HEK293 (cell line): ENCODE measurements at regions not wholly inside any gene's neighbourhood (a gene's known extent, or its start where the extent isn't known, plus 50 kb on each side); places are given as distances from the start of the nearest gene placed in this dataset.
A peak's percentile ranks its signal among the peaks of the same experiment; 100 is the strongest.

Source experiments
- CTCF ChIA-PET: fragments of 350-600 bp; formaldehyde crosslinking; extraction: SDS; loops from one replicate; lab custom pipeline; 2021; ENCODE audit warnings: antibody characterized with exemption; lab: Yijun Ruan, JAX
- POLR2A ChIA-PET: fragments of 300-600 bp; formaldehyde crosslinking; extraction: SDS; loops from one replicate; lab custom pipeline; 2020; ENCODE audit warnings: antibody characterized with exemption, inconsistent platforms; lab: Yijun Ruan, JAX
- H3K27ac ChIP-seq: fragments of 200-500 bp; sonication (Bioruptor generic); 2 replicates; pipeline ENCODE4 v1.5.1; 2014; ENCODE audit warnings: low read depth, low read length, control low read depth, inconsistent platforms; ENCODE audit errors: extremely low read depth
- H3K36me3 ChIP-seq, 2 experiments: fragments of 200-500 bp in 1 of 2; sonication (Bioruptor generic) in 1 of 2; 1 replicate in 1 of 2; 2 replicates in 1 of 2; pipeline ENCODE4 v1.5.1; 2014 to 2017; ENCODE audit warnings: inconsistent platforms in 2 of 2, low read length in 2 of 2; ENCODE audit not compliant: control insufficient read depth in 2 of 2, insufficient read depth in 1 of 2
- H3K4me1 ChIP-seq: fragments of 200-500 bp; sonication (Bioruptor generic); 2 replicates; pipeline ENCODE4 v1.5.1; 2014; ENCODE audit warnings: mild to moderate bottlenecking, low read length, inconsistent platforms; ENCODE audit not compliant: control insufficient read depth, insufficient read depth
- H3K4me3 ChIP-seq: 2 replicates; pipeline ENCODE4 v1.5.1; 2011; ENCODE audit warnings: low read depth, mild to moderate bottlenecking, control low read depth, low read length, moderate library complexity
- H3K9me3 ChIP-seq: fragments of 200-500 bp; sonication (Bioruptor generic); 2 replicates; pipeline ENCODE4 v1.5.1; 2014; ENCODE audit warnings: low read depth, low read length, inconsistent platforms; ENCODE audit not compliant: control insufficient read depth, insufficient read depth
- BCL11B ChIP-seq: fragments of 450-650 bp; formaldehyde crosslinking; IDR thresholded peaks from 2 replicates; pipeline ENCODE4 v1.5.1; 2016; ENCODE audit warnings: low read depth, missing biosample characterization, missing genetic modification characterization
- GLIS1 ChIP-seq: fragments of 450-650 bp; formaldehyde crosslinking; IDR thresholded peaks from 2 replicates; pipeline ENCODE4 v1.5.1; 2016; ENCODE audit warnings: missing biosample characterization, missing genetic modification characterization
- IKZF3 ChIP-seq: fragments of 450-650 bp; IDR thresholded peaks from 2 replicates; pipeline ENCODE4 v1.5.0; 2018; ENCODE audit warnings: missing biosample characterization, mild to moderate bottlenecking, missing genetic modification characterization, moderate library complexity
- SETDB1 ChIP-seq: IDR thresholded peaks from one replicate; pipeline ENCODE4 v1.6.1; 2017; ENCODE audit warnings: mild to moderate bottlenecking, low read length, moderate library complexity, mixed read lengths; ENCODE audit not compliant: insufficient read length
- WT1 ChIP-seq: fragments of 450-650 bp; formaldehyde crosslinking; IDR thresholded peaks from 2 replicates; pipeline ENCODE4 v1.5.1; 2016; ENCODE audit warnings: missing biosample characterization, missing genetic modification characterization
- ZBTB17 ChIP-seq: fragments of 450-650 bp; formaldehyde crosslinking; IDR thresholded peaks from 2 replicates; pipeline ENCODE4 v1.5.1; 2016; ENCODE audit warnings: missing biosample characterization, missing genetic modification characterization
- ZBTB20 ChIP-seq: fragments of 450-650 bp; formaldehyde crosslinking; IDR thresholded peaks from 2 replicates; pipeline ENCODE4 v1.5.1; 2016; ENCODE audit warnings: missing biosample characterization, missing genetic modification characterization
- ZBTB21 ChIP-seq: fragments of 450-650 bp; formaldehyde crosslinking; IDR thresholded peaks from 2 replicates; pipeline ENCODE4 v1.5.1; 2017; ENCODE audit warnings: missing biosample characterization, missing genetic modification characterization
- ZFP69B ChIP-seq: fragments of 450-650 bp; formaldehyde crosslinking; IDR thresholded peaks from 2 replicates; pipeline ENCODE4 v1.5.1; 2016; ENCODE audit warnings: missing biosample characterization, missing genetic modification characterization
- ZNF114 ChIP-seq: fragments of 450-650 bp; formaldehyde crosslinking; IDR thresholded peaks from 2 replicates; pipeline ENCODE4 v1.5.0; 2017; ENCODE audit warnings: missing biosample characterization, missing genetic modification characterization
- ZNF138 ChIP-seq: fragments of 450-650 bp; formaldehyde crosslinking; IDR thresholded peaks from 2 replicates; pipeline ENCODE4 v1.5.1; 2016; ENCODE audit warnings: missing biosample characterization, missing genetic modification characterization, borderline replicate concordance
- ZNF146 ChIP-seq: fragments of 450-650 bp; formaldehyde crosslinking; IDR thresholded peaks from 2 replicates; pipeline ENCODE4 v1.5.1; 2016; ENCODE audit warnings: missing biosample characterization, missing genetic modification characterization
- ZNF16 ChIP-seq: fragments of 450-650 bp; formaldehyde crosslinking; IDR thresholded peaks from 2 replicates; pipeline ENCODE4 v1.5.1; 2016; ENCODE audit warnings: low read depth, missing biosample characterization, missing genetic modification characterization
- ZNF174 ChIP-seq: fragments of 450-650 bp; formaldehyde crosslinking; IDR thresholded peaks from 2 replicates; pipeline ENCODE4 v1.5.0; 2017; ENCODE audit warnings: missing biosample characterization, mild to moderate bottlenecking, missing genetic modification characterization
- ZNF2 ChIP-seq: fragments of 450-650 bp; formaldehyde crosslinking; IDR thresholded peaks from 2 replicates; pipeline ENCODE4 v1.5.1; 2016; ENCODE audit warnings: missing biosample characterization, missing genetic modification characterization
- ZNF248 ChIP-seq: fragments of 450-650 bp; formaldehyde crosslinking; IDR thresholded peaks from 2 replicates; pipeline ENCODE4 v1.5.1; 2017; ENCODE audit warnings: missing biosample characterization, missing genetic modification characterization
- ZNF302 ChIP-seq: fragments of 450-650 bp; formaldehyde crosslinking; IDR thresholded peaks from 2 replicates; pipeline ENCODE4 v1.5.1; 2016; ENCODE audit warnings: missing biosample characterization, missing genetic modification characterization, low read depth
- ZNF311 ChIP-seq: fragments of 450-650 bp; formaldehyde crosslinking; IDR thresholded peaks from 2 replicates; pipeline ENCODE4 v1.5.1; 2017; ENCODE audit warnings: missing biosample characterization, missing genetic modification characterization, borderline replicate concordance
- ZNF530 ChIP-seq: fragments of 450-650 bp; formaldehyde crosslinking; IDR thresholded peaks from 2 replicates; pipeline ENCODE4 v1.5.1; 2016; ENCODE audit warnings: low read depth, missing biosample characterization, missing genetic modification characterization
- ZNF658 ChIP-seq: fragments of 450-650 bp; formaldehyde crosslinking; IDR thresholded peaks from 2 replicates; pipeline ENCODE4; 2016; ENCODE audit warnings: missing biosample characterization, missing genetic modification characterization
- ZNF660 ChIP-seq: fragments of 450-650 bp; IDR thresholded peaks from 2 replicates; pipeline ENCODE4 v1.5.1; 2018; ENCODE audit warnings: missing biosample characterization, mild to moderate bottlenecking, missing genetic modification characterization
- ZNF747 ChIP-seq: fragments of 450-650 bp; formaldehyde crosslinking; IDR thresholded peaks from 2 replicates; pipeline ENCODE4 v1.5.1; 2016; ENCODE audit warnings: missing biosample characterization, missing genetic modification characterization
- ZSCAN30 ChIP-seq: fragments of 450-650 bp; IDR thresholded peaks from 2 replicates; pipeline ENCODE4 v1.5.1; 2018; ENCODE audit warnings: missing biosample characterization, mild to moderate bottlenecking, missing genetic modification characterization, moderate library complexity
- TF ChIP-seq, protein P1 (sequence below): fragments of 450-650 bp; formaldehyde crosslinking; IDR thresholded peaks from 2 replicates; pipeline ENCODE4 v1.5.1; 2016; ENCODE audit warnings: missing biosample characterization, missing genetic modification characterization, low read depth
- TF ChIP-seq, protein P2 (sequence below): fragments of 450-650 bp; IDR thresholded peaks from 2 replicates; pipeline ENCODE4 v1.5.1; 2018; ENCODE audit warnings: missing biosample characterization, mild to moderate bottlenecking, missing genetic modification characterization
- TF ChIP-seq, protein P3 (sequence below): fragments of 450-650 bp; formaldehyde crosslinking; IDR thresholded peaks from 2 replicates; pipeline ENCODE4 v1.5.1; 2016; ENCODE audit warnings: missing biosample characterization, missing genetic modification characterization
- TF ChIP-seq, protein P4 (sequence below): fragments of 450-650 bp; formaldehyde crosslinking; IDR thresholded peaks from 2 replicates; pipeline ENCODE4 v1.5.1; 2016; ENCODE audit warnings: missing biosample characterization, missing genetic modification characterization, borderline replicate concordance

DNA sequence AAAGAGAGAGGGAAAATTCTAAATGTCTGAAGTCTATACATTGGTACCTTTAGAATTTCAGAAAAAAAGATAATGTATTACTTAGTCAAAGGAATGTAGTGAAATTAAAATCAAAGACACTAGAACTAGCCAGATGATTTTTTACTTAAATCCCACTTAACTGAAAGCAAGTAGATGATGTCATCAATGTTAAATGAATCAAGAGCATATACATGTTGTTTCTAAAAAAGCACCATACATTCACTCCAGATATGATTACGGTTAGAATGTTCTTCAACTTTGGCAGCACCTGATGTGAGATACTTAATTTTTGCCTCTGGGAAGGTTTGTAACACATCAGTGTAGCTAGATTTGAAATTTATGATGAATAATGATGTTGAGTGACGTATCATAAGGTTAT is 576.7 kb upstream of the CNTNAP2 start:
- Histone ChIP-seq H3K4me1 (no peaks in the 10 kb centered on the region), H3K36me3 (no peaks in the 10 kb centered on the region), H3K4me3 (no peak overlapping the region), H3K27ac (no peak overlapping the region)
- POLR2A ChIA-PET: no interaction called here
- TF ChIP-seq ZFP69B (tag by site-specific recombination): no peak
- TF ChIP-seq, protein P1, sequence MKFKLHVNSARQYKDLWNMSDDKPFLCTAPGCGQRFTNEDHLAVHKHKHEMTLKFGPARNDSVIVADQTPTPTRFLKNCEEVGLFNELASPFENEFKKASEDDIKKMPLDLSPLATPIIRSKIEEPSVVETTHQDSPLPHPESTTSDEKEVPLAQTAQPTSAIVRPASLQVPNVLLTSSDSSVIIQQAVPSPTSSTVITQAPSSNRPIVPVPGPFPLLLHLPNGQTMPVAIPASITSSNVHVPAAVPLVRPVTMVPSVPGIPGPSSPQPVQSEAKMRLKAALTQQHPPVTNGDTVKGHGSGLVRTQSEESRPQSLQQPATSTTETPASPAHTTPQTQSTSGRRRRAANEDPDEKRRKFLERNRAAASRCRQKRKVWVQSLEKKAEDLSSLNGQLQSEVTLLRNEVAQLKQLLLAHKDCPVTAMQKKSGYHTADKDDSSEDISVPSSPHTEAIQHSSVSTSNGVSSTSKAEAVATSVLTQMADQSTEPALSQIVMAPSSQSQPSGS (tag by site-specific recombination): peak; percentile 60
- TF ChIP-seq, all 188 proteins: peak for 1
- H3K9me3 ChIP-seq: no peaks in the 10 kb centered on the region
- CTCF ChIA-PET: interaction anchor here (0.9 kb wide), 1 partner anchor 550 kb away, joined by 3 read pairs; no protein-coding TSS in a partner anchor

DNA sequence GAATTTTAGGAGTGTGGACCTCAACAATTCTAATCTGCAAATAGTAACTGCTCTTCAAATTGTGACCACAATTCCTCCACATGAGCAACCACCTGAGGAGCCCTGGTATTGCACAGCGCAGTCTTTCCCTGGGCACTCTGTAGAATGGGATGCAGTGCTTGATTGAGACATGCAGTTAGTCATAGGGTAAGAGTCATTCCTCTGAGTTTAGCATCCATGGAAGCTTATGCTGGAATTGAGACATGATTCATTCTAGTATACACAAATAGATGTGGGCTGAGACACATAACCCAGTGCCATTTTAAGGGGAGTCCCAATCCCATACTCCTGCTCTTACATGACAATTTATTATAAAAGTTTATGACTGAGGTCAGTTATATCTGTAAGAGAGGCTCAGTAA is 582.3 kb upstream of the CNTNAP2 start:
- H3K36me3 ChIP-seq: no peaks in the 10 kb centered on the region
- no peak overlapping the region for H3K27ac ChIP-seq
- no peak for TF ChIP-seq BCL11B
- TF ChIP-seq ZBTB21 (tag by site-specific recombination): no peak
- no peak for TF ChIP-seq ZBTB20 (tag by site-specific recombination)
- no peak for TF ChIP-seq GLIS1 (tag by site-specific recombination)
- TF ChIP-seq ZNF747 (tag by site-specific recombination): no peak
- TF ChIP-seq ZNF2: no peak
- no peak for TF ChIP-seq ZBTB17
- no peak for TF ChIP-seq ZNF174 (tag by site-specific recombination)
- TF ChIP-seq ZNF248 (tag by site-specific recombination): no peak
- TF ChIP-seq ZNF16 (tag by site-specific recombination): no peak
- no peak for TF ChIP-seq ZNF530 (tag by site-specific recombination)
- no peak for TF ChIP-seq ZNF138 (tag by site-specific recombination)
- CTCF ChIA-PET: no interaction called here
- no peak overlapping the region for H3K4me3 ChIP-seq
- POLR2A ChIA-PET: no interaction called here
- H3K9me3 ChIP-seq: no peaks in the 10 kb centered on the region
- no peaks in the 10 kb centered on the region for H3K4me1 ChIP-seq

DNA sequence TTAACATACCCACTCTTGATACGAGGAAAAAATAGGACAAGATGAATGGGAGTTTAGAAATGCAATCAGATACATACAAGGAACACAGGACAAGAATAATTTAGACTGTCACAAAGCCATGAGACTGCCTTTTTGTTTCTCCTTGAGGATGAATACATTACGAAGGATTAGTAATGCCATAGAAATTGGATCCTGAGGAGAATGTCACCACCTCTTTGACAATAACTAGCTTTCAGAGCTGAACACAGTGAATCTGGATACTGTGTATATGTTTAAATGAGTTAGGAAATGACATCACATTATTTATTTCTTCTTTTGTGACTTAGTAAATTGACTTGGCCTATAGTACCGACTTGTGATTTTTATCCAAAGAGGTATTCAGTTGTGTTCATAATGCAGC is 596.3 kb upstream of the CNTNAP2 start:
- ChIA-PET CTCF (interaction anchor here (0.5 kb wide), 1 partner anchor 288 kb away, joined by 3 read pairs; no protein-coding TSS in a partner anchor), POLR2A (no interaction called here)
- Histone ChIP-seq H3K27ac (no peak overlapping the region), H3K9me3 (no peaks in the 10 kb centered on the region), H3K4me1 (no peaks in the 10 kb centered on the region), H3K4me3 (no peak overlapping the region), H3K36me3 (no peaks in the 10 kb centered on the region)
- TF ChIP-seq ZNF747 (tag by site-specific recombination) (no peak), ZNF138 (tag by site-specific recombination) (no peak), IKZF3 (tag by site-specific recombination) (no peak), ZSCAN30 (no peak), ZNF658 (tag by site-specific recombination) (no peak), ZNF311 (tag by site-specific recombination) (no peak), WT1 (tag by site-specific recombination) (no peak), ZNF146 (tag by site-specific recombination) (no peak), ZNF302 (tag by site-specific recombination) (no peak), ZNF660 (no peak), ZNF114 (tag by site-specific recombination) (no peak), SETDB1 (no peak)
- TF ChIP-seq, protein P2, sequence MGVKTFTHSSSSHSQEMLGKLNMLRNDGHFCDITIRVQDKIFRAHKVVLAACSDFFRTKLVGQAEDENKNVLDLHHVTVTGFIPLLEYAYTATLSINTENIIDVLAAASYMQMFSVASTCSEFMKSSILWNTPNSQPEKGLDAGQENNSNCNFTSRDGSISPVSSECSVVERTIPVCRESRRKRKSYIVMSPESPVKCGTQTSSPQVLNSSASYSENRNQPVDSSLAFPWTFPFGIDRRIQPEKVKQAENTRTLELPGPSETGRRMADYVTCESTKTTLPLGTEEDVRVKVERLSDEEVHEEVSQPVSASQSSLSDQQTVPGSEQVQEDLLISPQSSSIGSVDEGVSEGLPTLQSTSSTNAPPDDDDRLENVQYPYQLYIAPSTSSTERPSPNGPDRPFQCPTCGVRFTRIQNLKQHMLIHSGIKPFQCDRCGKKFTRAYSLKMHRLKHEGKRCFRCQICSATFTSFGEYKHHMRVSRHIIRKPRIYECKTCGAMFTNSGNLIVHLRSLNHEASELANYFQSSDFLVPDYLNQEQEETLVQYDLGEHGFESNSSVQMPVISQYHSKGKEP: no peak
- TF ChIP-seq, protein P3, sequence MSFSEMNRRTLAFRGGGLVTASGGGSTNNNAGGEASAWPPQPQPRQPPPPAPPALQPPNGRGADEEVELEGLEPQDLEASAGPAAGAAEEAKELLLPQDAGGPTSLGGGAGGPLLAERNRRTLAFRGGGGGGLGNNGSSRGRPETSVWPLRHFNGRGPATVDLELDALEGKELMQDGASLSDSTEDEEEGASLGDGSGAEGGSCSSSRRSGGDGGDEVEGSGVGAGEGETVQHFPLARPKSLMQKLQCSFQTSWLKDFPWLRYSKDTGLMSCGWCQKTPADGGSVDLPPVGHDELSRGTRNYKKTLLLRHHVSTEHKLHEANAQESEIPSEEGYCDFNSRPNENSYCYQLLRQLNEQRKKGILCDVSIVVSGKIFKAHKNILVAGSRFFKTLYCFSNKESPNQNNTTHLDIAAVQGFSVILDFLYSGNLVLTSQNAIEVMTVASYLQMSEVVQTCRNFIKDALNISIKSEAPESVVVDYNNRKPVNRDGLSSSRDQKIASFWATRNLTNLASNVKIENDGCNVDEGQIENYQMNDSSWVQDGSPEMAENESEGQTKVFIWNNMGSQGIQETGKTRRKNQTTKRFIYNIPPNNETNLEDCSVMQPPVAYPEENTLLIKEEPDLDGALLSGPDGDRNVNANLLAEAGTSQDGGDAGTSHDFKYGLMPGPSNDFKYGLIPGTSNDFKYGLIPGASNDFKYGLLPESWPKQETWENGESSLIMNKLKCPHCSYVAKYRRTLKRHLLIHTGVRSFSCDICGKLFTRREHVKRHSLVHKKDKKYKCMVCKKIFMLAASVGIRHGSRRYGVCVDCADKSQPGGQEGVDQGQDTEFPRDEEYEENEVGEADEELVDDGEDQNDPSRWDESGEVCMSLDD (tag by site-specific recombination): no peak
- TF ChIP-seq, protein P4, sequence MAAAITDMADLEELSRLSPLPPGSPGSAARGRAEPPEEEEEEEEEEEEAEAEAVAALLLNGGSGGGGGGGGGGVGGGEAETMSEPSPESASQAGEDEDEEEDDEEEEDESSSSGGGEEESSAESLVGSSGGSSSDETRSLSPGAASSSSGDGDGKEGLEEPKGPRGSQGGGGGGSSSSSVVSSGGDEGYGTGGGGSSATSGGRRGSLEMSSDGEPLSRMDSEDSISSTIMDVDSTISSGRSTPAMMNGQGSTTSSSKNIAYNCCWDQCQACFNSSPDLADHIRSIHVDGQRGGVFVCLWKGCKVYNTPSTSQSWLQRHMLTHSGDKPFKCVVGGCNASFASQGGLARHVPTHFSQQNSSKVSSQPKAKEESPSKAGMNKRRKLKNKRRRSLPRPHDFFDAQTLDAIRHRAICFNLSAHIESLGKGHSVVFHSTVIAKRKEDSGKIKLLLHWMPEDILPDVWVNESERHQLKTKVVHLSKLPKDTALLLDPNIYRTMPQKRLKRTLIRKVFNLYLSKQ: no peak
